OCI-LY7 (cell line): ENCODE measurements at regions not wholly inside any gene's neighbourhood (a gene's known extent, or its start where the extent isn't known, plus 50 kb on each side); places are given as distances from the start of the nearest gene placed in this dataset.
A peak's percentile ranks its signal among the peaks of the same experiment; 100 is the strongest.

Source experiments
- BruUV-seq: library from RNA; stranded (reverse); fragments of 400-500 nt; replicated peaks from 2 replicates; lab custom pipeline; 2021; lab: Mats Ljungman, UMichigan
- CTCF ChIA-PET: fragments of 300-600 bp; sonication (Branson Sonifier 250); formaldehyde crosslinking; loops from one replicate; lab custom pipeline; 2022; ENCODE audit warnings: antibody characterized with exemption; ENCODE audit not compliant: unreplicated experiment; lab: Charles Lee
- POLR2A ChIA-PET: fragments of 300-600 bp; sonication (Branson Sonifier 250); formaldehyde crosslinking; loops from one replicate; lab custom pipeline; 2022; ENCODE audit warnings: antibody characterized with exemption; lab: Charles Lee
- DNase-seq: peaks from one replicate; pipeline ENCODE4 v3.0.0-alpha.2; 2015; ENCODE audit warnings: low spot score
- H2AFZ ChIP-seq: fragments of 200-600 bp; sonication (generic), shearing (Covaris generic); 2 replicates; pipeline ENCODE4 v1.6.1; 2014; ENCODE audit warnings: mild to moderate bottlenecking, antibody characterized with exemption, low read length, moderate library complexity
- H3K27ac ChIP-seq: fragments of 200-600 bp; sonication (generic); 2 replicates; pipeline ENCODE4 v1.5.1; 2014; ENCODE audit warnings: mixed run types, low read depth, mild to moderate bottlenecking, moderate library complexity, low read length, inconsistent platforms; ENCODE audit not compliant: poor library complexity, severe bottlenecking
- H3K36me3 ChIP-seq: fragments of 200-600 bp; sonication (generic); 2 replicates; pipeline ENCODE4 v1.6.1; 2014; ENCODE audit warnings: mild to moderate bottlenecking, antibody characterized with exemption, low read length, moderate library complexity, mixed read lengths; ENCODE audit not compliant: insufficient read depth
- H3K4me1 ChIP-seq: fragments of 200-600 bp; sonication (generic); 2 replicates; pipeline ENCODE4 v1.5.1; 2014; ENCODE audit warnings: mild to moderate bottlenecking, low read length; ENCODE audit not compliant: insufficient read depth, poor library complexity, severe bottlenecking
- H3K4me2 ChIP-seq: fragments of 200-600 bp; sonication (generic); 2 replicates; pipeline ENCODE4 v1.6.1; 2014; ENCODE audit warnings: mild to moderate bottlenecking, low read length
- H3K4me3 ChIP-seq: fragments of 200-600 bp; sonication (generic); 2 replicates; pipeline ENCODE4 v1.5.1; 2014; ENCODE audit warnings: mild to moderate bottlenecking, low read depth, low read length; ENCODE audit not compliant: poor library complexity, severe bottlenecking
- H3K79me2 ChIP-seq: fragments of 200-600 bp; sonication (generic); 2 replicates; pipeline ENCODE4 v1.6.1; 2016; ENCODE audit warnings: low read depth, mild to moderate bottlenecking, low read length, moderate library complexity, mixed read lengths; ENCODE audit not compliant: insufficient read depth
- H3K9me2 ChIP-seq: fragments of 200-600 bp; sonication (generic); 2 replicates; pipeline ENCODE4 v1.6.1; 2016; ENCODE audit warnings: mild to moderate bottlenecking, low read length, mixed read lengths; ENCODE audit not compliant: insufficient read depth
- H3K9me3 ChIP-seq: fragments of 200-600 bp; sonication (generic); 2 replicates; pipeline ENCODE4 v1.6.1; 2014; ENCODE audit warnings: mild to moderate bottlenecking, mixed run types, low read length, mixed read lengths
- H4K20me1 ChIP-seq: fragments of 200-600 bp; sonication (generic); 2 replicates; pipeline ENCODE4 v1.6.1; 2014; ENCODE audit warnings: mild to moderate bottlenecking, antibody characterized with exemption, low read length, moderate library complexity, mixed read lengths; ENCODE audit not compliant: insufficient read depth
- EZH2phosphoT487 ChIP-seq: fragments of 200-600 bp; sonication (generic); IDR thresholded peaks from 2 replicates; pipeline ENCODE4 v1.6.1; 2018; ENCODE audit warnings: low read depth, borderline replicate concordance, mild to moderate bottlenecking, mixed run types, antibody characterized with exemption, low read length, moderate library complexity, mixed read lengths
- intact Hi-C: fragments of 100-400 bp; cut with micrococcal nuclease; formaldehyde crosslinking; loops from one replicate; pipeline ENCODE4 v1.10.0; 2022; ENCODE audit not compliant: unreplicated experiment
- TF ChIP-seq, protein P1 (sequence below): fragments of 200-600 bp; sonication (generic); conservative IDR thresholded peaks from 2 replicates; pipeline ENCODE4 v1.5.1; 2014; ENCODE audit warnings: mild to moderate bottlenecking, antibody characterized with exemption, low read length, moderate library complexity, mixed read lengths

DNA sequence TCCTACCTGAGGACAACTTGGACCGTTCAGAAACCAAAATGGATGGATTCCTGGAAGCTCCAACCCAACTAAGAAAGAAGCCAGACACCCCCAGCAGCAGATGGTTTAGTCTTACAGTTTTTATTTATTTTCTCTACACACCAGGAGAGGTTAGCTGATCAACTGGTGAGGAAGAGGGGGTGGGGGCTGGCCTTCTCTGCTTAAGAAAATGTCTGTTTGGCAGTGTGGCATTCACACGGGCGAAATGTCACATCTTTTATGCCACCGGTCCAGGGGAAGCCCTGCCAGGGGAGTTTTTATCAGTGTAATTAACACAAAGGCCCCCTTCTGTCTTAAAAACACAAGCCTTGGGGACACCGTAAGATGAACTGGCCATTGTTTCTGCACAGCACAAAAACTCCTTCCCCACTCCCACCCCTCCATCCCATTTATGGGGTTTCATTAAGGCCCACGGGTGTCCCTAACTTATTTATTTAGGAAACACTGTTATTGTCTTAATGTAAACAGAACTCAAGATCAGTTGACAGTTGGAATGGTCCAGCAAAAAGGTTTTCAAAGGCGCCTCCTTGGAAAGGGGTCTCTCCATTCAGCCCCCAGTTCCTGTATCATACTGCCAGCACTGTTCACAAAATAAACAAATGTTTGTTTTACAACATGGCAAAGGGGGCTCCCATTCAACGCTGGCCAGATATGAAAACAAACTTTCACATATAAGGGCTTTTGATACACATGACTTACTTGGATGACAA, 217.0 kb downstream of the C1D start:
- CTCF ChIA-PET, result no interaction called here
- POLR2A ChIA-PET, result interaction anchor here (0.7 kb wide), 1 partner anchor 45 kb away, joined by 3 read pairs; no protein-coding TSS in a partner anchor
- Histone ChIP-seq H3K79me2 (no peaks in the 10 kb centered on the region), H3K36me3 (no peaks in the 10 kb centered on the region), H3K4me1 (no peaks in the 10 kb centered on the region), H3K4me2 (peak overlapping the region; percentile 46; the same call in 1 of the 2 replicates), H3K9me2 (no peaks in the 10 kb centered on the region), H3K4me3 (no peak overlapping the region), H3K9me3 (no peaks in the 10 kb centered on the region), H2AFZ (peak overlapping the region; percentile 83; the same call in 1 of the 2 replicates), H4K20me1 (no peaks in the 10 kb centered on the region), H3K27ac (no peak overlapping the region)
- TF ChIP-seq, protein P1, sequence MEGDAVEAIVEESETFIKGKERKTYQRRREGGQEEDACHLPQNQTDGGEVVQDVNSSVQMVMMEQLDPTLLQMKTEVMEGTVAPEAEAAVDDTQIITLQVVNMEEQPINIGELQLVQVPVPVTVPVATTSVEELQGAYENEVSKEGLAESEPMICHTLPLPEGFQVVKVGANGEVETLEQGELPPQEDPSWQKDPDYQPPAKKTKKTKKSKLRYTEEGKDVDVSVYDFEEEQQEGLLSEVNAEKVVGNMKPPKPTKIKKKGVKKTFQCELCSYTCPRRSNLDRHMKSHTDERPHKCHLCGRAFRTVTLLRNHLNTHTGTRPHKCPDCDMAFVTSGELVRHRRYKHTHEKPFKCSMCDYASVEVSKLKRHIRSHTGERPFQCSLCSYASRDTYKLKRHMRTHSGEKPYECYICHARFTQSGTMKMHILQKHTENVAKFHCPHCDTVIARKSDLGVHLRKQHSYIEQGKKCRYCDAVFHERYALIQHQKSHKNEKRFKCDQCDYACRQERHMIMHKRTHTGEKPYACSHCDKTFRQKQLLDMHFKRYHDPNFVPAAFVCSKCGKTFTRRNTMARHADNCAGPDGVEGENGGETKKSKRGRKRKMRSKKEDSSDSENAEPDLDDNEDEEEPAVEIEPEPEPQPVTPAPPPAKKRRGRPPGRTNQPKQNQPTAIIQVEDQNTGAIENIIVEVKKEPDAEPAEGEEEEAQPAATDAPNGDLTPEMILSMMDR, result no peak
- no peak for TF ChIP-seq EZH2phosphoT487
- no TSS peak for BruUV-seq
- no peak for DNase-seq
- intact Hi-C loops, result loop anchor here (2.0 to 10.0 kb wide), 2 partner anchors 185 to 1411 kb away; partner anchors contain the start of gene MEIS1

DNA sequence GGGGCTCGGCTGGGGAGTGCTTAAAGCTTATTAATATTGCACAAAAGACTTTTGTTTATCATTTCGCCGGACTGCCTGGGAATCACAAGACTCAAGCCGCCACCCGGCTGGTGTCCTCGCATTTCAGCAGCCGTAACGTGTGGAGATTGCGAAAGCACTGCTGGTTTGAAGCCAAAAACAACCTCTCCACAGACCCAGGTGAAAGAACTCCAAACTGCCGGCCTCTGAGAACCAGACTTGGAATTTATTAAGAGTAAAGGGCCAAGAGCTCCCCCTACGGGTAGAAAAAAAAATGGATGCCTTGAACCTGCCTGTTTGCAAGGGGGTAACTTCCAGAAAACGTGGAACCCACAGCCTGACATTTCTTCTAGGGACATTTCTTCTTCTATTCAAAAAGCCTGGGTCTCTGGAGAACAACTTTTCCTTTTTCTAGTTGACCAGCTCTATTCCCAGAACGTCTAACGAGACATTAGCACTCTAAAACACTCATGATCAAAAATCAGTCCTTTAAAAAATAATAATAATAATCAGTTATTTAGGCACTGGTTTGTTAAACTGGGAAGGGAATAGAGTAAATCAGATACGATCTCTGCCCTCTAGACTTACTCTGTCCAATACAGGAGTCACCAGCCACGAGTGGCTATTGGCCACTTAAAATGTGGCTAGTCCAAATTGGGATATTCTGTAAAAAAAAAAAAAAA, 216.3 kb downstream of the C1D start:
- H3K9me2 ChIP-seq, result no peaks in the 10 kb centered on the region
- TF ChIP-seq, protein P1, result peak; percentile 91
- TF ChIP-seq EZH2phosphoT487, result no peak
- peak overlapping the region; percentile 83; the same call in 1 of the 2 replicates for H2AFZ ChIP-seq
- intact Hi-C loops, result loop anchor here (2.0 to 10.0 kb wide), 2 partner anchors 184 to 1412 kb away; partner anchors contain the start of gene MEIS1
- H4K20me1 ChIP-seq, result no peaks in the 10 kb centered on the region
- ChIA-PET CTCF (no interaction called here), POLR2A (interaction anchor here (0.6 to 0.7 kb wide), 2 partner anchors 46 to 285 kb away, joined by 3 to 4 read pairs; no protein-coding TSS in a partner anchor)
- H3K79me2 ChIP-seq, result no peaks in the 10 kb centered on the region
- peak overlapping the region; percentile 46 for H3K4me2 ChIP-seq
- H3K4me3 ChIP-seq, result no peak overlapping the region
- no peaks in the 10 kb centered on the region for H3K36me3 ChIP-seq
- peak; percentile 68 for DNase-seq
- H3K4me1 ChIP-seq, result no peaks in the 10 kb centered on the region
- H3K27ac ChIP-seq, result no peak overlapping the region
- BruUV-seq, result no TSS peak
- H3K9me3 ChIP-seq, result no peaks in the 10 kb centered on the region
